ENCODE measurements at regions not wholly inside any gene's neighbourhood (a gene's known extent, or its start where the extent isn't known, plus 50 kb on each side); places are given as distances from the start of the nearest gene placed in this dataset.
"Not testable (repeated sequence)": the region's sequence is repeated elsewhere in the genome, so short reads cannot be mapped to it uniquely, and the experiment has no call there.

DNA sequence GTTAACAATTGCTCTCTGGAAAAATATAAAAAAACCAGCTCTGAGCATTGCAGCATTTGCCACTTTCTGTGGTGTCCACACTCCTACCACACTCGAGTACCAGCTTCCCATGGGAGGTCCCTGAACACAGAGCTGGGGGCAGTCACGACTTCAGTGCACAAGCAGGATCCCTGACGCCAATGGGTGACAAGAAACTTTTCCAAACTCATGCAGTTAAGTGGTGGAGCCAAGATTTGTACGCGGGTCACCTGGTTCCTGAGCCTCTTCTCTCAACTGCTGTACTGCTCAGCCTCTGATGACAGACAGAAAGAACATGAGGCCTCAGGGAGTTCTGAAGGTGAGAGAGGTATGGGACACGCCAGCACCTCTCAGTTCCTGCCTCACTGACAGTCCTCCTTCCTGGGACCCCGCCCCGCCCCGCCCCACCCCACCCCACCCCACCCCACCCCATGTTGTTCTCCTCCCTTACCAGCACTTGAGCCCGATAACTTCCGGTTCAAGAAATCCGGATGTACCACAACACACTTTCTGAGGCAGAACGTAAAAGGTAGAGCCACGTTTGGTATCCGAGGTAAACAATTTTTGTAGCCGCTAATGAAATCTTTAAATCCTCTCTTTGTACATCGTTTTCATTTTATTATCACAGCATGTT, 287.6 kb downstream of the MYCN start:
- DNase-seq, result no peak

DNA sequence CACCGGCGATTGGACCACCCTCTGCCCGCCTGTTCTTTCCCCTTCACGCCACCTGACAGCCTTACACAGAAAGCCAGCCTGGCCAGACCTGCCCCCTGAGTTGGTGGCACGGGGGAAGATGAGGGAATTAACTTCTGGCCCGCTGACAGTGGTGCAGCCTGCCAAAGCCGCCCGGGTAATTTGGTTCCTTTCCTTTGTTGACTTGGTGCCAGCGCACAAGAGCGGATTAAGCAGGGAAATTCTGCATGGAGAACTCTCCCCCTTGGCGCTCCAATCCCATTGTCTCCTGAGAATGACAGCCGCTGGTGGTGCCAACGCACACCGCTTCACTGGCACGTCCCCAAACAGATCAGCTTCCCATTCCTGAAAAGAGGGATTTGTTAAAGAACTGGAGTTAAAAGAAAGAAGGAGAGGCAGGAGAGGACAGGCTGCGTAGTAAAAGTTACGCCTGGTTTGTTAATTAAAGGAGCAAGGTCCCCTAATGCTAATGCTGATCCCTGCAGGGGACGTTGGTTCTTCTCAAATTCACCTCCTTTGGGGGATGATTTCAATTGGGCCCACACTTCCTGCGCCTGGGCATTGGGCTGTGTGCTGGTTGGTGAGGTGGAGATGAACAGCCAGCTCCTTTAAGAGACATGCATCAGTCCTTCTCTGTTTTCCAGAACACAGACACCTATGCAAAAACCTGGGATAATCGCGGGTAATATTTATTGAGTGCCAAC, 286.8 kb downstream of the MYCN start:
- DNase-seq, result no peak

DNA sequence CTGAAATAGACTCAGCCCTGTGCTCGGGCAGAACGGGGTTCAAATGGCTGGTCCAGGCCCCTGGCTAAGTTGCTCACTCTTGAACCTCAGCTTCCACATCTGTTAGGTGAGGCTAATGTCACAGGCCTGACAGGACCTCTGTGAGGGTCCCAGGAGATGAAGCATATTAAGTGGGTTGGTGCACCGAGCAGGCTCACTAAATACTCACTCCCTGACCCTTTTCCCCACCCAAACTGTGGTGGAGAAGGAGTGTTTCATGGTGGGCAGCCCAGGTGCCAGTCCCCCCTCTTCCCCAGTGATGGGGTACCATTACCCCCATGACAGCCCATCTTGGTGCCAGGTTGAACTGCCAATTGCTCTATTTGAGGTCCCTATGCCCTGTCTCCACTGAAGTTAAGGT, 286.0 kb downstream of the MYCN start:
- DNase-seq, result no peak

DNA sequence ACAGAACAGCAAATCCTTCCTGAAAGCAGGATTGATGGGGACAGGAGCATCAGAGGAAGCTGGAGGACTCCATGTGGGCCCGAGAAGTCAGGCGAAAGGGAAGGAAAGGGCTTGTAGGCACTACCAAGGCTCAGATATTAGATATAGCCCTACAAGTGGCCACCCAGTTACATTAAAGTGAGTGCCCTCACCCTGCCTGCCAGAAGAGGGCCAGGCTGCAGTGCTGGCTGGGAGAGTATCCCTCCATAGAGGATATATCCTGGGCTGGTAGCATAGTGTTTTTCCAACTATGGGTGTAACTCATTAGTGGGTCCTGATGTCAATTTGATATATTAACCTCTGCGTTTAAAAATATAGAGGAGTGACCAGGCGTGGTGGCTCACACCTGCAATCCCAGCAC, 285.2 kb downstream of the MYCN start:
- DNase-seq, result no peak

DNA sequence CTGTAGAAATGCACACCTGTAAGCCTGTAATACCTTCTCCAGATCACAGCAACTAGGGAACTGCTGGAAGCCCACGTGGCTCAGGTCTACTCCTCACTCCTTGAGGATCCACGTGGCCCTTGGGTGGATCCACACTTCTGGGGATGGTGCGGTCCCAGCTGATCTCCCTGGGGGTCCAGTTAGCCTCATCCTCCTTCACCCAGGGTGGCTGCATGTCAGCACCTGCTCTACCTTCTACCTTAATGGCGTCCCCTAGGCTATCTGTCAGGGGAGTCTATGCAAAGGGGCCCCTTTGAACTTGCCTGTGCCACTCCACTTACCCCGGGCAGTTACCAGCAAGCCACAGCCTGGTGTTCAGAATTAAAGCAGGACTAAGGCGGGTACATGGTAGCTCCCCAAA, 284.7 kb downstream of the MYCN start:
- no peak for DNase-seq

DNA sequence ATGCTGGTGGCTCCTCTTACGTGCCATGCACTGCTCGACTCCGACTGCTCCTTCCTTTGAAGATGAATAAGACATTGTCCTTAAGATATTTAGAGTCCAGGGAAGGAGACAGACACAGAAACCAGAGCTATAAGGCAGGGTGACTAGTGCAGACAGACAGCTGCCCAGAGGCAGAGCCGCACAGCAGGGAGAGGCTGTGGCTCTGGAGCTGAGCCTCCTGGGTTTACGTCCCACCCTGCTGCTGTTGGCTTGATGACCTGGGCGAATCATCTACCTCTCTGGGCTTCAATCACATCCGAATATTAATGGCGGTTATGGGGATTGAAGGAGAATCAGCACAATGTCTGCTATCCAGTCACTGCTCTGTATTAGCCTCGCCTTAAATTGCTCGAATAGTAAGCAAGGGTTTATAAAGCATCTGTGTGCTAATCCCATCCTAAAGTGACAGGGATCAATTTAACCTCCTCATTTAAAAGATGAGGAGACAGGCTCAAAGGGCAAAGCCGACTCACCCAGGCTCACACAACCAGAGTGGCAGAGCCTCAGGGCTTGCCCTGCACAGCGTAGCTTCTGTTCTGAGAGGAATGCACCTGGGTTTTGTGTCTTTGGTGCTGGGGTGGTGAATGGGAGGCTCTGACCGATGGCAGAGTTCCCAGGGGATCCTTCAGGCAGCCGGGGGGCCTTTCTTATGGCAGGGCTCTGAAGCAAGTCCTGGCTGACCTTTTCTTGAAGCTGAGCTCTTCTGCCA, 284.1 kb downstream of the MYCN start:
- no peak for DNase-seq

DNA sequence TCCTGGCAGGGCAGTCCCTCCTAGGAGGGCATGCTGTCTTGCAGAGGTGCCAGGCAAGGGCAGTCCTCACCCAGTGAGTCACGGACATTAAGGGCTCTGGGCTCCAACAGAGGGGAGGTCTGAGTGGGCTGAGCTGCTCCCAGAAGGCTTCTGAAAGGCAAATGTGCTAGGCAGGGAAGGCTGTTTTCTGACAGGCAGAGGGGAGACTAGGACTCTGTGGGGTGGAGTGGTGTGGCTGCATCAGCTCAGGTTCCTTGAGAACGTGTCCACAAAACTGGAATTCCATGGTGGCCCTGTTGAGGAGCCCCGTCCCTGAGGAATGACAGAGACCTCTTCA, 283.5 kb downstream of the MYCN start:
- DNase-seq, result no peak

DNA sequence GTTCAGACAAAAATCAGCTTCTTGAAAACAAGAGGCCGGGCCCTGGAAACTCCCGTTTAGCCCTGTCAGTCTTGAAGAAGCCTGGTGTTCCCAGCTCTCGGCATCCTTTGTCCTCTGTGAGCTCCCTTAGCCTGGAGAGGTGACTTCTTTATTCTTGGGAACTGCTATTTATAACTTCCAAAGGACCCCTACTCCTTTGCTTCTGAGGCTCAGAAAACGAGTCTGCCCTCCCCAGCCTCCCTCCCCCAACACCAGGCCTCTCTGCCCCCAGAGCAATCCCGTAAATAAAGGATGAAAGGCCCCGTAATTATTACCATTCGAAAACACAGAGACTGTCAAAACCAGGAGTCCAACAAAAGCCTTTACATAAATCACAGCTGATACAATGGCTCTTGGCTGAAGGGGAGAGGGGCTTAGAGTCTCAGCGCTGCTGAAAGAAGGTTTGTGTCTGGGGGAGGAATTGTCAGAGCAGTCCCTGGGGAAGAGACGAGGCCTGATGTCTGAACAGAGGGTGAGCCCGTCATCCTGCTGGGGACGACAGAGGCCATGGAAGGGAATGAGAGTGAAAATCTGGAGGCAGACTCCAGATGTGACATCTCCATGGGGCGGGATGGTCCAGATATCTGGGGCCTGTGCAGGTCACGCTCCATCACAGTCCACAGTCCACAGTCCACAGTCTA, 283.0 kb downstream of the MYCN start:
- DNase-seq, result no peak

DNA sequence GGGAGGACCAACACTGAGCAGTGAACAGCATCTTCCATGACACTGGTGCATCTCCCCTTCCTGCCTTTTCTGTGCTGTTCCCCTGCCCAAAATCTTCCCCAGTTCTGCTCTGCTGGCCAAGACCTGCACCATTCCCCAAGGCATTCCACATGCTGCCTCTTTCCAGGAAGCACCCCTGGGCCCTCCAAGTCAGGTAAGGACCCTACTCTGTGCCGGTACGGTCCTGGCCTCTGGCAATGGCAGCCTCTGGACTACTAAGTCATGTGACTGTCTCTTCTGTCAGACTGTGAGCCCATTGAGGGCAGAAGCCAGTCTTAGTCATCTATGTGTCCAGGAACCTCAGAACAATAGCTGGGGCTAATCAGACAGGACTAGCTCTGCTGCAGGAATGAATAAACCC, 282.0 kb downstream of the MYCN start:
- no peak for DNase-seq

DNA sequence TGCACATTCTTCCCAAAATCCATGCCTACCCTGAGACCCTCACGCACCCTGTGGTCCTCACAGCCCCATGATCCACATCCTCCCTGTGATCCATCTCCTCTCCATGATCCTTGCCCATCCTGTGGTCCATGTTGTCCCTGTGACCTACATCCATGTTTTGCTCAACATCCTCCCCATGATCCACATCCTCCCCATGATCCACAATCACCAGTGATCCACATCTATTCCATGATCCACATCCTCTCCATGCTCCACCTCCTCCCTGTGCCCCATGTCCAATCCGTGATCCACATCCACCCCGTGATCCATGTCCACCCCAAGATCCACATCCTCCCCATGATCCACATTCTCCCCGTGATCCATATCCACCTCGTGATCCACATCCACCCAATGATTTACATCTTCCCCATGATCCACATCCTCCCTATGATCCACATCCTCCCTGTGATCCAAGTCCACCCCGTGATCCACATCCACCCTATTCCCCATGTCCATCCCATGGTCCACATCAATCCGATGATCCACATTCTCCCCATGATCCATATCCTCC, 281.2 kb downstream of the MYCN start:
- no peak for DNase-seq

DNA sequence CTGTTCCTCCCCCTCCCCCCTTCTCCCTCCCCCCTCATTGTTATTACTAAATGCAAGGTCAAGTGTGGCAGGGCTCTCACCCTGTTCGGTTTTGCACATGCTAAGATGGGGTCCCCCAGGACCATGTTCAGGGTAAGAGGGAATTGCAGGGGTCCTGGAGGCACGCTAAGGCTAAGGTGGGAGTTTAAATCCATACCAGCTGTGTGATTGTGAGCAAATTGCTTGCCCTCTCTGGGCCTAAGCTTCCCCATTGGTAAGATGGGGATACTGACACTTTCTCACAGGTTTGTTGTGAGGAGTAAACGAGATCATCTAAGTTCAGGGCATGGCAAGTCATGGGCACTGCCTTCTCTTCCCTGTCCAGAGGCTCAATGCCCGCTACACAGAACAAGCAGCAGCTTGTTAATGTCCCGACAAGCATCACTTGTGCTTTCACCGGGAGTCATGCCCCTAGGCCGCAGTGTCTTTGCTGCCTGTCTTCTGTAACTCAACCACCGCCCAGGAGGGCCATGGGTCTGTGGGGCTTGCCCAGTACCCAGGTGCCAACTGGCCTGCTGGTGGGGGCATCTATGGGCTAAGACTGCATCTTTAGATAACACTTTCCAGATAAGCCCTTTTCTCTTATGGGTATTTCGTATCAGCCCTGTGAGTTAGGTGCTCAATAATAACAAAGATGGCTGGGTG, 279.1 kb downstream of the MYCN start:
- no peak for DNase-seq

DNA sequence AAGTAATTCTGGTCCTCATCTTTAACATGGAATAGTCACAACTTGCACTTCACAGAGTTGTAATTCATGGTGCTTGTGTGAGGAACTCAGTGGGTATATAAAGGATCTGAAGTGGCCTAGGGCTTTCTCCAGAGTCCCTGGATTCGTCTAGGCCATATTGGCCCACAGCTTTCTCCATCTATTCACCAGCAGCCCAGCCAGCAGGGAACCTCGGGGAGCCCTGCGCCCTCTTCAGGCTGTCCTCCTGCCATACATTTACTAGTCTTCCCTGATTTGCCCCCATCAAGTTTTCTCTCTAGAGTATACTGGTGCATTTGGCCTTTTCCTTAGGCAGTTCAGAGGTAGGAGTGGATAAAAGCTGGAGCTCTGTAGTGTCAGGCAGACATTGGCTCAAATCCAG, 278.3 kb downstream of the MYCN start:
- DNase-seq, result no peak

DNA sequence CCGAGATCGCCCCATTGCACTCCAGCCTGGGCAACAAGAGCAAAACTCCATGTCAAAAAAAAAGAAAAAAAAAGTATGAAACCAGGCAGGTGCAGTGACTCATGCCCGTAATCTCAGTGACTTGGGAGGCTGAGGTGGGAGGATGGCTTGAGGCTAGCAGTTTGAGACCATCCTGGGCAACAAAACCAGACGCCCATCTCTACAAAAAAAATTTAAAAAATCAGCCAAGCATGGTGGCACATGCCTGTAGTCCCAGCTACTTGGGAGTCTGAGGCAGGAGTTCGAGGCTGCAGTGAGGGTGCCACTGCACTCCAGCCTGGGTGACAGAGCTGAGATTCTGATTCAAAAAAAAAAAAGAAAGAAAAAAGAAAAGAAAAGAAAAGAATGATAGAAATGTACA, 277.8 kb downstream of the MYCN start:
- no peak for DNase-seq

DNA sequence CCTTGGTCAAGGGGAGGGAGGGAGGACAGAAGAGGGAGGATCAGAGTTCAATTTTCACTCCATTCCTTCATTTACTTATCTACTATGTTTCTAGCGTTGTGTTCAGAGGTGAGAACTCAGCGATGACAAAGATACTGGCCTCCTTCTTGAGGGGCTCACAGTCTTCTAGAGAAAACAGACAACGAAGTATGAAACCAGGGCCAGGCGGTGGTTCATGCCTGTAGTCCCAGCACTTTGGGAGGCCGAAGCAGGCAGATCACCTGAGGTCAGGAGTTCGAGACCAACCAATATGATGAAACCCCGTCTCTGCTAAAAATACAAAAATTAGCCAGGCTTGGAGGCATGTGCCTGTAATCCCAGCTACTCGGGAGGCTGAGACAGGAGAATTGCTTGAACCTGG, 277.4 kb downstream of the MYCN start:
- not testable (repeated sequence) for DNase-seq

DNA sequence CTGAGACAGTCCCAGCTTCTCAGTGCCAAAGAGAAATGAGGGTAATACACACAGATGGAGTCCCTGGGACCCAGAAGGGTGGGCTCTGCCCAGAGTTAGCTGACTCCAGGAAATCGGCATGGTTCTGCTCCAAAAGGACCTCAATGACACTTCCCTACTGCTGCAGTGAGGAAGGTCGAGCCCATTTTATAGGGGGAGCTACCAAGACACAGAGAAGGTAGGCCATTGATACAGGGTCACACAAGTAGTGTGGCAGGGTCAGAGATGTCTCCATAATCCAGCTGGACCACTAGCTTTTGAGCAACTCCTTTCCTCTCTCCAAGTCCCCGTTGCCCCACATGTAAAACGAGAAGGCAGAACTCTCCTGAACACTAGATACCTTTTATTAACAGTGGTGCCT, 276.9 kb downstream of the MYCN start:
- no peak for DNase-seq

DNA sequence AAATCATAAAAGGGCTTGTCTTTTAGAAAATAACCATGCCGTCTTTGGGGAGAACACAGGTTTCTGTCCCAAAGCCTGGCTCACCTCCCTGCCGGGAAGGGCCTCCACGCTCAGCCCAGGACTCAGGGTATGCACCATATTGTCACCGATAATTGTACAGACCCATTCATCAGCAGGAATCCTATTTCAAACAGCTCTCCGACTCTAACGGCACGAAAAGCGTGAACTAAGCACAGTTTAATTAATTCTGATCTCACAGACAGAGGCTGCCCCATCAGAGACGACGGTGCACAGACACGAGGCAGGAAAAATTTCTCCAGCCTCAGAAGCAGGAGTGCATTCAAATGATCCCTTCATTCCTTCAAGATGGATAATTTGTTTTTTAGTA, 276.2 kb downstream of the MYCN start:
- DNase-seq, result no peak

DNA sequence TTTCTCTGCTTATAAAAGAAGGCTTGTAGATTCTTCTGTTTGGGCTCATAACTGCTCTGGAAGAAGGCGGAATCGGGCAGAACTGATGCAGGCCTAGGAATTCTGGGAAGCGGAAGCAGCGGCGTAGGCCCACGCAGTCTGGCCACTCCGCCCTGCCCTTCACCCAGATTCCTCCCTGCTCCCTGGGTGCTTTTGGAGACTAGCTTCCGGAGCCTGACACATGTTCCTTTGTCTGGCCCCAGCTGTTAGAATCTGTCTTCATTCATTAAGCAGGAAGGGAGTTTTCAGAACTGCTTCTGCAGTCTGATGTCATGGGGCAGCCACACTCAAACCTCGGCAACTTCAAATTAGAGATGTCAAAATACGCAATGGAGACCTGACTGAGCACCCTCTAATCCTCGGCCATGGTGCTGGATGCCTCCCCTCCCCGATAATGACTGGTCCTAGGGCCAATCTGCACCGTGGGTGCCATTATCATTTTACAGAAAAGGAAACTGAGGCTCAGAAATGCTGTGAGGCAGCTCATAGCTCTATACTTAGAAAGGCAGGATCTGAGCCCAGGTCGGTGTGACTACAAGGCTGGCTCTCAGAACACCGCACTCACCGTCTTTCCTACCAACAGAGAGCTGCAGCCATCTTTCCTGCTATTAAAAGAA, 275.7 kb downstream of the MYCN start:
- no peak for DNase-seq

DNA sequence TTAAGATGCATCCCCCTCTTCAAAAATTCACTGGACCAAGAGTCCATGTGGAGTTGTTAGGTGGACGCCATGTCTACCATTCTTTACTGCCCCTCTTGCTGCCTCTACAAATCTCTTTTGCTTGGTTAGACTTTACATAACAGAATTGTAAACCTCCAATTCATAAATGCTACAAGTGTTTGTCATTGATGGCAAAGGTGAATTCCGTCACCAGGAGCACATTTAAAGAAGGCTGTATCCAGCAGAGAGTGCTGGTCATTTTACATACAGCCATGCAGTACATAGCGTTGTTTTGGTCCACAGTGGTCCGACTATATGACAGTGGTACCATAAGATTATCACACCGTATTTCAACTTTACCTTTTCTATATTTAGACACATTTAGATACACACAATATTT, 274.5 kb downstream of the MYCN start:
- no peak for DNase-seq

DNA sequence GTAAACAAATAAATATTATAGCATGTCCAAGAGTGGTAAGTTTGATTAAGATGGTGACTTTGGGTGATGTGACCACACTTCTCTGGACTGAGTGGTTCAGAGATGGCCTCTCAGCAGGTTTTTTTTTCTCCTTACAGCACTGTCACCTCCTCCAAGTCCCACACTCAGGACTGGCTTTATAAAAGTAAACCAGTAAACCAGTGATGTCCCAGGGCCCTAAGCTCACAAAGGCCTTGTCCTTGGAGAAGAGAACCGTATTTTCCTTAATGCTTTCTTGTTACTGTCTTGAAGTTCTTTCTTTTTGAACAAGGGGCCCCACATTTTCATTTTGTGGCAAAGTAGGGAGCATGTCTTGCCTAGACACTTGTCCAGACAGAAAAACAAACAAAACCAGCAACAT, 274.0 kb downstream of the MYCN start:
- DNase-seq, result no peak

DNA sequence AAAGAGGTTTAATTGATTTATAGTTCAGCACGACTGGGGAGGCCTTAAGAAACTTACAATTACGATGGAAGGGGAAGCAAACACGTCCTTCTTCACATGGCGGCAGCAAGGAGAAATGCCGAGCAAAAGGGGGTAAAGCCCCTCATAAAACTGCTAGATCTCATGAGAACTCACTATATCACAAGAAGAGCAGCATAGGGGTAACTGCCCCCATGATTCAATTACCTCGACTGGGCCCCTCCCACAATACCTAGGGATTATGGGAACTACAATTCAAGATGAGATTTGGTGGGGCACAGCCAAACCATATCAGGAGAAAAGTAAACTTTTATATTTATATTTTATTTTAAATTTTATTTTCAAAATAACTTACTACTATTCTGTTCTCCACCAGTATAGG, 272.0 kb downstream of the MYCN start:
- no peak for DNase-seq

DNA sequence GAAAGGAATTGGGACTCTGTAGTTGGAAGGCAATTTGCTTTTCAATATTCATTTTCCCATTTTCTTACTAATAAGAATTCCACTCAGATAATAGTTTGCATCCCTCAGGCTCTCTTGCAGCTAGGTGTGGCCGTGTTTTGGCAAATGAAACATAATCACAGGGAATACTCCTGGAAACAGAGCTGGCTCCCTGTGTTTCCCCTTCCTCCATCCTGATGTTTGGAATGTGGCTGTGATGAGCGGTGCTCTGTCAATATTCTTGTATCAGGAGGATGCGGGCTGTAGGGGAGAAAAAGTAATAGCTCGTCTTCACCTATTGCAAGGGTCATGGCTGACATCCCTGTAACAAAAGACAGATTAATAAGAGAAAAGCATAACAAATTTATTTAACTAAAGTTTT, 271.0 kb downstream of the MYCN start:
- no peak for DNase-seq

DNA sequence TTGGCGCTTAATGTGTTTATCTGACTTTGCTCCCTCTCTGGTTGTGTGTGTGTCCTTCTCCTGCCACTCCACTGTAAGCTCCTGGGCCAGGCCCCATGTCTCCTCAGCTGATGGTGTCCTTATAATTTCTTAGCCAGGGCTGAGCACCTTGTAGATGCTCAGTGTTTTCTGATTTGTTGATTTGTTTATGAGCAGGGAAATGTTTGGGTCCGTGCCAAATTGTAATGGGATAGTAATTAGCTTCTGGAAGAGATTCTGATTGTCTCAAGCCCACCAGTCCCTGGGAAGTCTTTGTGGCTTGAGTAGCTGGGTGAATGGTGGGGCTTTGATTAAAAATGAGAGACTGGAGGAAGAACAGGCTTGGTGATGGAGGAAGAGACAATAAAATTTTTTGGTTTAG, 270.5 kb downstream of the MYCN start:
- no peak for DNase-seq

Measured in CD4-positive, alpha-beta T cell treated with Interleukin-12 subunit alpha and Interleukin-12 subunit beta, for 1 hour (primary cell).